ENCODE measurements at regions not wholly inside any gene's neighbourhood (a gene's known extent, or its start where the extent isn't known, plus 50 kb on each side); places are given as distances from the start of the nearest gene placed in this dataset.

DNA sequence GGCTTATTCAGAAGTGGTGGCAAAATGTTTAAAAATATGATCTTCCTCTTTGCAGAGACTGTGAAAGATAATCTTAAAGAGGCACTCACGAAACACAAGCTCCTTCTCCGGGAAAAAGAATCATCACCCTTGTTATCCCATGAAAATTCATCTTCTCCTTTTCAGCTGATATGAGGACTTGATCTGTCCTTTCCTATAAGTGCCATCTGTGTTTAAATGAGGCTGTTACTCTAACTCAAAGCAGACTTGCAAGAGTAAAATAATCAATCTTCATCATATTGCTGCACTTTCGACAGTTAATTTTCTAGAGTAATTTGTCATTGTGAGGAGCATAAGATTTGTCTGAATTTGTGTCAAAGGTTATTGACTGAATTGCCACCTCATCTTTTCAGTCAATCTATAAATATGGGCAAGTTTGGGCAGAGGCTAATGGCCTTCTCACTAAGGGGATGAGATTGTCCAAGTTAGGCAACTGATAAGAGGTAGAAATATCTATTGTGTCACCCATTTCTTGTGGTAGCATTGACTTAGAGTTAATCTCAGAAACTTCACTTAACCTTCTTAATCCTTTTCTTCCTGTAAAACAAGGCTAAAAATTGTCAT is 452.9 kb downstream of the GRXCR1 start:
- TF ChIP-seq NR2F1 (CRISPR knock-in tag; IDR thresholded peaks at IDR 0.05) = no peak
- TF ChIP-seq MYC (CRISPR knock-in tag; IDR thresholded peaks at IDR 0.05; ENCODE audit: borderline replicate concordance) = no peak

All from HepG2 (cell line).